K562 (cell line): ENCODE measurements at regions not wholly inside any gene's neighbourhood (a gene's known extent, or its start where the extent isn't known, plus 50 kb on each side); places are given as distances from the start of the nearest gene placed in this dataset.

Source experiments
- ATAC-seq: fragments of 200-7000 bp; cut with Tn5 transposase; 3 replicates; pipeline ENCODE4 v1.9.1; 2020; ENCODE audit warnings: moderate library complexity
- BruUV-seq: library from RNA; stranded (reverse); fragments of 400-500 nt; replicated peaks from 2 replicates; lab custom pipeline; 2021; lab: Mats Ljungman, UMichigan
- CTCF ChIA-PET: fragments of 300-600 bp; formaldehyde crosslinking; extraction: SDS; loops from one replicate; lab custom pipeline; 2021; ENCODE audit warnings: low intra/inter-chr PET ratio; lab: Yijun Ruan, JAX
- POLR2A ChIA-PET: fragments of 300-600, 350-650 bp; sonication (Branson Sonifier 250); formaldehyde crosslinking; extraction: SDS; loops from one replicate; lab custom pipeline; 2021; ENCODE audit warnings: antibody characterized with exemption, inconsistent platforms; lab: Yijun Ruan, JAX
- DNase-seq, 4 experiments: peaks; one replicate each; pipeline versions ENCODE4 v3.0.0 to v3.0.0-alpha.2; 2011 to 2018; ENCODE audit warnings: low spot score in 3 of 4, mixed read lengths in 3 of 4; ENCODE audit errors: extremely low read depth in 1 of 4
- FAIRE-seq: peaks from 2 replicates; lab custom pipeline; 2011; peaks lifted over from hg19 to GRCh38; lab: Jason Lieb, UNC
- H2AFZ ChIP-seq: 2 replicates; pipeline ENCODE4 v1.6.0; 2011; ENCODE audit warnings: low read depth, low read length, control low read depth, inconsistent platforms
- H3K27ac ChIP-seq: fragments of 200-600 bp; 3 replicates; pipeline ENCODE4 v1.8.0; 2011; ENCODE audit warnings: low read depth, mild to moderate bottlenecking, control low read depth, inconsistent platforms, low read length, moderate library complexity, mixed read lengths; ENCODE audit errors: extremely low read depth
- H3K27me3 ChIP-seq, 2 experiments: fragments of 300-600 bp in 1 of 2; 2 replicates in 1 of 2; 3 replicates in 1 of 2; pipeline versions ENCODE4 v1.6.0 to v1.8.0; 2011; ENCODE audit warnings: inconsistent platforms in 2 of 2, low read length in 2 of 2, mild to moderate bottlenecking in 1 of 2, mixed read lengths in 1 of 2, moderate library complexity in 1 of 2; ENCODE audit not compliant: control insufficient read depth in 2 of 2, insufficient read depth in 2 of 2
- H3K36me3 ChIP-seq: fragments of 300-600 bp; 3 replicates; pipeline ENCODE4 v1.8.0; 2011; ENCODE audit warnings: mild to moderate bottlenecking, low read length, inconsistent platforms; ENCODE audit not compliant: control insufficient read depth, insufficient read depth
- H3K4me1 ChIP-seq, 2 experiments: fragments of 200-600 bp in 1 of 2; replicated peaks in 1 of 2; 2 replicates in 1 of 2; 3 replicates in 1 of 2; pipeline versions ENCODE4 v1.5.1 to v1.8.0; 2011; ENCODE audit warnings: inconsistent platforms in 2 of 2, low read length in 2 of 2, mild to moderate bottlenecking in 1 of 2, mixed read lengths in 1 of 2, moderate library complexity in 1 of 2; ENCODE audit not compliant: control insufficient read depth in 2 of 2, insufficient read depth in 2 of 2
- H3K4me2 ChIP-seq: 2 replicates; pipeline ENCODE4 v1.6.1; 2011; ENCODE audit warnings: low read length, control low read depth, inconsistent platforms, mixed read lengths; ENCODE audit not compliant: insufficient read depth
- H3K4me3 ChIP-seq: fragments of 200-600 bp; sonication (generic), shearing (Covaris generic); 2 replicates; pipeline ENCODE4 v1.5.1; 2016; ENCODE audit warnings: control low read depth, inconsistent platforms
- H3K79me2 ChIP-seq: fragments of 200-600 bp; 3 replicates; pipeline ENCODE4 v1.8.0; 2011; ENCODE audit warnings: low read length, inconsistent platforms; ENCODE audit not compliant: control insufficient read depth, insufficient read depth
- H3K9ac ChIP-seq, 2 experiments: 2 replicates each; pipeline versions ENCODE4 v1.6.0 to v1.6.1; 2011; ENCODE audit warnings: low read depth in 2 of 2, low read length in 2 of 2, control low read depth in 1 of 2, inconsistent platforms in 1 of 2, mild to moderate bottlenecking in 1 of 2, mixed read lengths in 1 of 2; ENCODE audit not compliant: insufficient read depth in 1 of 2
- H3K9me1 ChIP-seq: one replicate; pipeline ENCODE4 v1.6.0; 2011; ENCODE audit warnings: inconsistent platforms, mild to moderate bottlenecking, low read length, moderate library complexity; ENCODE audit not compliant: control insufficient read depth, insufficient read depth
- H3K9me3 ChIP-seq: replicated peaks from 2 replicates; pipeline ENCODE4 v1.5.1; 2011; ENCODE audit warnings: low read depth, low read length, inconsistent platforms; ENCODE audit not compliant: control insufficient read depth, insufficient read depth
- H4K20me1 ChIP-seq: replicated peaks from 2 replicates; pipeline ENCODE4 v1.6.1; 2011; ENCODE audit warnings: low read length, inconsistent platforms, mixed read lengths; ENCODE audit not compliant: control insufficient read depth, insufficient read depth
- CCNT2 ChIP-seq: IDR thresholded peaks from 2 replicates; pipeline ENCODE4 v1.6.1; 2011; ENCODE audit warnings: borderline replicate concordance, low read depth, mild to moderate bottlenecking, moderate library complexity, mixed read lengths, low read length; ENCODE audit not compliant: insufficient read length; ENCODE audit errors: extremely low read depth
- CHD1 ChIP-seq: fragments of 200-600 bp; sonication (generic); IDR thresholded peaks from one replicate; pipeline ENCODE4 v1.6.1; 2012; ENCODE audit warnings: mild to moderate bottlenecking, moderate library complexity, low read length, inconsistent platforms
- CHD2 ChIP-seq: IDR thresholded peaks from 2 replicates; pipeline ENCODE4 v1.6.1; 2011; ENCODE audit warnings: low read depth, low read length
- CSDE1 ChIP-seq, 2 experiments: fragments of 450-650 bp; IDR thresholded peaks; 2 replicates each; pipeline ENCODE4 v1.6.1; 2016; ENCODE audit warnings: mild to moderate bottlenecking in 1 of 2
- E2F3 ChIP-seq: fragments of 250-450 bp; sonication (Bioruptor Pico); IDR thresholded peaks from 2 replicates; pipeline ENCODE4 v1.4.0; 2020; ENCODE audit warnings: mild to moderate bottlenecking
- EWSR1 ChIP-seq: fragments of 450-650 bp; IDR thresholded peaks from 2 replicates; pipeline ENCODE4 v1.6.1; 2018; ENCODE audit warnings: borderline replicate concordance, mild to moderate bottlenecking, low read depth, moderate library complexity; ENCODE audit not compliant: partially characterized antibody
- KLF10 ChIP-seq: fragments of 250-450 bp; sonication (Bioruptor Pico); IDR thresholded peaks from 2 replicates; pipeline ENCODE4 v1.6.1; 2021; ENCODE audit warnings: matching md5 sums
- NCOA6 ChIP-seq: fragments of 450-650 bp; IDR thresholded peaks from 2 replicates; pipeline ENCODE4 v1.6.1; 2017; ENCODE audit warnings: mild to moderate bottlenecking
- RFX1 ChIP-seq: fragments of 450-650 bp; IDR thresholded peaks from 2 replicates; pipeline ENCODE4 v1.6.1; 2016; ENCODE audit warnings: mild to moderate bottlenecking, moderate library complexity
- SMARCA5 ChIP-seq: fragments of 450-650 bp; IDR thresholded peaks from 2 replicates; pipeline ENCODE4 v1.6.1; 2016
- SMARCB1 ChIP-seq: IDR thresholded peaks from 2 replicates; pipeline ENCODE4 v1.6.1; 2011; ENCODE audit warnings: improper control_type of control experiment, low read depth; ENCODE audit not compliant: insufficient read length
- SNIP1 ChIP-seq: fragments of 450-650 bp; IDR thresholded peaks from 2 replicates; pipeline ENCODE4 v1.7.1; 2017; ENCODE audit warnings: low read depth, mild to moderate bottlenecking
- SUPT5H ChIP-seq: fragments of 450-650 bp; IDR thresholded peaks from 2 replicates; pipeline ENCODE4 v1.6.1; 2016
- ZNF785 ChIP-seq: fragments of 250-450 bp; sonication (Bioruptor Pico); IDR thresholded peaks from 2 replicates; pipeline ENCODE4 v1.4.0; 2020; ENCODE audit warnings: mild to moderate bottlenecking
- WGBS: fragments of 100-300 bp; shearing (Covaris generic); methylation state at CpG from one replicate; pipeline ENCODE4 v1.1.6; 2016; ENCODE audit warnings: low coverage, mixed read lengths; ENCODE audit not compliant: insufficient coverage; ENCODE audit errors: missing lambda C conversion rate; 5-methylcytosine and 5-hydroxymethylcytosine counted together
- in situ Hi-C: fragments of 300-500 bp; cut with MboI; formaldehyde crosslinking; loops from 4 replicates; pipeline ENCODE4 v1.15.0; 2018; ENCODE audit warnings: inconsistent platforms, mixed read lengths
- intact Hi-C: fragments of 100-400 bp; cut with micrococcal nuclease; formaldehyde crosslinking; loops from 2 replicates; pipeline ENCODE4 v1.14.2; 2022
- TF ChIP-seq, protein P1 (sequence below): fragments of 250-450 bp; sonication (Bioruptor Pico); IDR thresholded peaks from 2 replicates; pipeline ENCODE4 v1.5.0; 2021
- TF ChIP-seq, protein P2 (sequence below): sonication (generic); formaldehyde crosslinking; IDR thresholded peaks from 2 replicates; pipeline ENCODE4 v1.5.0; 2020; ENCODE audit warnings: missing genetic modification reagents
- TF ChIP-seq, protein P3 (sequence below): fragments of 250-450 bp; sonication (Bioruptor Pico); IDR thresholded peaks from 2 replicates; pipeline ENCODE4 v1.4.0; 2020
- TF ChIP-seq, protein P4 (sequence below): sonication (generic); formaldehyde crosslinking; IDR thresholded peaks from 2 replicates; pipeline ENCODE4 v1.8.0; 2022; ENCODE audit warnings: mild to moderate bottlenecking, missing genetic modification reagents

DNA sequence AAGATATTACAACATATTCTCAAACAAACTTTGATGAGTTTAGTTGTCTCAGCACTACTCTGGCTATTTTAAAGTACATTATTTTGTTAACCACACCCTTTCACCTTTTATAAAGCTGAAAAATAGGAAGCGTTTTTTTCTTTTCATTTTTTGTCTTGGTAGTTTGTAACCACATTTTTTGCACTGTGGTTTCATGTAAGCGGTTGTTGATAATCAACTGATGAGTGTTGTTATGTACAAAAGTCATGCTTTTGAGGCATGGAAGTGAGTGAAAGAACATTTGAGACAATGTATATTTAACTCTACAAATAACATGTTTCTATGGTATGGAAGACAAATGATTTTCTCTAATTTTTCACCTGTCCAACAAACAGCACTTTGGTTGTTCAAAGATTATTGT lies 52.1 kb upstream of the ATP2B1 start:
- in situ Hi-C loops: no loop called here
- intact Hi-C loops: no loop called here
- H3K9ac ChIP-seq: no peak overlapping the region
- 13% methylated on average over 2 of the region's 2 CpGs for WGBS
- ATAC-seq (no peak), FAIRE-seq (no peak), DNase-seq (no peak)
- no peaks in the 10 kb centered on the region for H4K20me1 ChIP-seq
- POLR2A ChIA-PET: no interaction called here
- no peak overlapping the region for H3K4me2 ChIP-seq
- no peaks in the 10 kb centered on the region for H3K9me3 ChIP-seq
- H3K27me3 ChIP-seq: no peaks in the 10 kb centered on the region
- no peaks in the 10 kb centered on the region for H3K79me2 ChIP-seq
- no TSS peak for BruUV-seq
- H3K4me3 ChIP-seq: no peak overlapping the region
- H2AFZ ChIP-seq: no peak overlapping the region
- no peaks in the 10 kb centered on the region for H3K9me1 ChIP-seq
- no peak for TF ChIP-seq SUPT5H
- TF ChIP-seq, protein P1, sequence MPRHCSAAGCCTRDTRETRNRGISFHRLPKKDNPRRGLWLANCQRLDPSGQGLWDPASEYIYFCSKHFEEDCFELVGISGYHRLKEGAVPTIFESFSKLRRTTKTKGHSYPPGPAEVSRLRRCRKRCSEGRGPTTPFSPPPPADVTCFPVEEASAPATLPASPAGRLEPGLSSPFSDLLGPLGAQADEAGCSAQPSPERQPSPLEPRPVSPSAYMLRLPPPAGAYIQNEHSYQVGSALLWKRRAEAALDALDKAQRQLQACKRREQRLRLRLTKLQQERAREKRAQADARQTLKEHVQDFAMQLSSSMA: no peak
- no peak for TF ChIP-seq E2F3 (CRISPR knock-in tag)
- TF ChIP-seq, protein P2, sequence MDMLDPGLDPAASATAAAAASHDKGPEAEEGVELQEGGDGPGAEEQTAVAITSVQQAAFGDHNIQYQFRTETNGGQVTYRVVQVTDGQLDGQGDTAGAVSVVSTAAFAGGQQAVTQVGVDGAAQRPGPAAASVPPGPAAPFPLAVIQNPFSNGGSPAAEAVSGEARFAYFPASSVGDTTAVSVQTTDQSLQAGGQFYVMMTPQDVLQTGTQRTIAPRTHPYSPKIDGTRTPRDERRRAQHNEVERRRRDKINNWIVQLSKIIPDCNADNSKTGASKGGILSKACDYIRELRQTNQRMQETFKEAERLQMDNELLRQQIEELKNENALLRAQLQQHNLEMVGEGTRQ: no peak
- TF ChIP-seq EWSR1: no peak
- no peak for TF ChIP-seq SMARCB1
- TF ChIP-seq KLF10 (CRISPR knock-in tag): no peak
- no peak for TF ChIP-seq NCOA6
- TF ChIP-seq, protein P3, sequence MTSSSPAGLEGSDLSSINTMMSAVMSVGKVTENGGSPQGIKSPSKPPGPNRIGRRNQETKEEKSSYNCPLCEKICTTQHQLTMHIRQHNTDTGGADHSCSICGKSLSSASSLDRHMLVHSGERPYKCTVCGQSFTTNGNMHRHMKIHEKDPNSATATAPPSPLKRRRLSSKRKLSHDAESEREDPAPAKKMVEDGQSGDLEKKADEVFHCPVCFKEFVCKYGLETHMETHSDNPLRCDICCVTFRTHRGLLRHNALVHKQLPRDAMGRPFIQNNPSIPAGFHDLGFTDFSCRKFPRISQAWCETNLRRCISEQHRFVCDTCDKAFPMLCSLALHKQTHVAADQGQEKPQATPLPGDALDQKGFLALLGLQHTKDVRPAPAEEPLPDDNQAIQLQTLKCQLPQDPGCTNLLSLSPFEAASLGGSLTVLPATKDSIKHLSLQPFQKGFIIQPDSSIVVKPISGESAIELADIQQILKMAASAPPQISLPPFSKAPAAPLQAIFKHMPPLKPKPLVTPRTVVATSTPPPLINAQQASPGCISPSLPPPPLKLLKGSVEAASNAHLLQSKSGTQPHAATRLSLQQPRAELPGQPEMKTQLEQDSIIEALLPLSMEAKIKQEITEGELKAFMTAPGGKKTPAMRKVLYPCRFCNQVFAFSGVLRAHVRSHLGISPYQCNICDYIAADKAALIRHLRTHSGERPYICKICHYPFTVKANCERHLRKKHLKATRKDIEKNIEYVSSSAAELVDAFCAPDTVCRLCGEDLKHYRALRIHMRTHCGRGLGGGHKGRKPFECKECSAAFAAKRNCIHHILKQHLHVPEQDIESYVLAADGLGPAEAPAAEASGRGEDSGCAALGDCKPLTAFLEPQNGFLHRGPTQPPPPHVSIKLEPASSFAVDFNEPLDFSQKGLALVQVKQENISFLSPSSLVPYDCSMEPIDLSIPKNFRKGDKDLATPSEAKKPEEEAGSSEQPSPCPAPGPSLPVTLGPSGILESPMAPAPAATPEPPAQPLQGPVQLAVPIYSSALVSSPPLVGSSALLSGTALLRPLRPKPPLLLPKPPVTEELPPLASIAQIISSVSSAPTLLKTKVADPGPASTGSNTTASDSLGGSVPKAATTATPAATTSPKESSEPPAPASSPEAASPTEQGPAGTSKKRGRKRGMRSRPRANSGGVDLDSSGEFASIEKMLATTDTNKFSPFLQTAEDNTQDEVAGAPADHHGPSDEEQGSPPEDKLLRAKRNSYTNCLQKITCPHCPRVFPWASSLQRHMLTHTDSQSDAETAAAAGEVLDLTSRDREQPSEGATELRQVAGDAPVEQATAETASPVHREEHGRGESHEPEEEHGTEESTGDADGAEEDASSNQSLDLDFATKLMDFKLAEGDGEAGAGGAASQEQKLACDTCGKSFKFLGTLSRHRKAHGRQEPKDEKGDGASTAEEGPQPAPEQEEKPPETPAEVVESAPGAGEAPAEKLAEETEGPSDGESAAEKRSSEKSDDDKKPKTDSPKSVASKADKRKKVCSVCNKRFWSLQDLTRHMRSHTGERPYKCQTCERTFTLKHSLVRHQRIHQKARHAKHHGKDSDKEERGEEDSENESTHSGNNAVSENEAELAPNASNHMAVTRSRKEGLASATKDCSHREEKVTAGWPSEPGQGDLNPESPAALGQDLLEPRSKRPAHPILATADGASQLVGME: no peak
- TF ChIP-seq CHD1: no peak
- TF ChIP-seq SMARCA5: no peak
- no peak for TF ChIP-seq SNIP1
- TF ChIP-seq CCNT2: no peak
- TF ChIP-seq, protein P4, sequence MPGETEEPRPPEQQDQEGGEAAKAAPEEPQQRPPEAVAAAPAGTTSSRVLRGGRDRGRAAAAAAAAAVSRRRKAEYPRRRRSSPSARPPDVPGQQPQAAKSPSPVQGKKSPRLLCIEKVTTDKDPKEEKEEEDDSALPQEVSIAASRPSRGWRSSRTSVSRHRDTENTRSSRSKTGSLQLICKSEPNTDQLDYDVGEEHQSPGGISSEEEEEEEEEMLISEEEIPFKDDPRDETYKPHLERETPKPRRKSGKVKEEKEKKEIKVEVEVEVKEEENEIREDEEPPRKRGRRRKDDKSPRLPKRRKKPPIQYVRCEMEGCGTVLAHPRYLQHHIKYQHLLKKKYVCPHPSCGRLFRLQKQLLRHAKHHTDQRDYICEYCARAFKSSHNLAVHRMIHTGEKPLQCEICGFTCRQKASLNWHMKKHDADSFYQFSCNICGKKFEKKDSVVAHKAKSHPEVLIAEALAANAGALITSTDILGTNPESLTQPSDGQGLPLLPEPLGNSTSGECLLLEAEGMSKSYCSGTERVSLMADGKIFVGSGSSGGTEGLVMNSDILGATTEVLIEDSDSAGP (CRISPR knock-in tag): no peak
- TF ChIP-seq CHD2: no peak
- no peak for TF ChIP-seq CSDE1 (IDR thresholded peaks at IDR 0.05)
- no peak for TF ChIP-seq ZNF785 (CRISPR knock-in tag)
- TF ChIP-seq RFX1: no peak
- TF ChIP-seq, all 486 proteins: peak for 0
- H3K4me1 ChIP-seq: peaks cover 0 to 16% of the 10 kb centered on the region in 2 experiments; a peak in 3 of 5 replicates
- CTCF ChIA-PET: no interaction called here
- H3K36me3 ChIP-seq: no peaks in the 10 kb centered on the region
- H3K27ac ChIP-seq: no peak overlapping the region
